ENCODE measurements at regions not wholly inside any gene's neighbourhood (a gene's known extent, or its start where the extent isn't known, plus 50 kb on each side); places are given as distances from the start of the nearest gene placed in this dataset.
"Not testable (repeated sequence)": the region's sequence is repeated elsewhere in the genome, so short reads cannot be mapped to it uniquely, and the experiment has no call there.

DNA sequence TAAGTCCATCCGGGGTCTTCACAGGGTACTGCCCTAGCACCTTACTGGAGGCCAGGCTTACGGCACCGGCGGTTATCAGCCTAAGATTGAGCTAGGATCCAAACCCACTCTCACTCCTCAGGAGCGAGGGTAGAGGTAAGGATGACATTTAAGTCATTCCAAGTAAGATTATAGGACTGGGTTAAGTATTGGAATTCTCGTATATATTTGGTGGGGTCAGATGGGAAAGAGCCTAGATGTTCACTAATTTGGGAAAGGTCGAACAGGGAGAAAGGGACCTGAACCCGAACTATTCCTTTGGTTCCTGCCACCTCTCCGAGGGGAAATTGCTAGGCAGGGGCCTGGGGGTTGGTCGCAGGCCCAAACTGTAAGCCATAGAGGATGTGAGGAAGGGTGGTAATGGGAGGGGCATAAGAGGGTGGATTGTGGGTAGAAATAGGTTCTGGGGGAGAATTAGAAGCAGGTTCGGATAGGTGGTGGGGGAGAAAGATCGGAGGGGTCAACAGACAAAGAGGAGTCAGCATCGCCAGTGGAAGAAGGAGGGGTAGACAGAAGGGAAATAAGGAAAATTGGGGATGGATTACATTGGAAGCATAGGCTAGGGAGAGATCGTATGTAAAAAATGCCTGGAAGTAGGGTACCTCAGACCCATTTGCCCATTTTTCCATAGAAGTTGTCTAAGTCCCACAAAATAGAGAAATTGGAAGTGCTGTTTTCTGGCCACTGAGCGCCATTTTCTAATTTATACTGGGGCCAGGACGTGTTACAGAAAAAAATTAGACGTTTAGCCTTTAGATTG lies 747.1 kb upstream of the ADGRB3 start:
- DNase-seq, result no peak

- DNase-seq, result no peak
These were observed 747.7 kb upstream of the ADGRB3 start for GRCh38 chr6:67887419-67887746.

- DNase-seq, result no peak
These were observed 748.2 kb upstream of the ADGRB3 start for GRCh38 chr6:67886840-67887292.

DNA sequence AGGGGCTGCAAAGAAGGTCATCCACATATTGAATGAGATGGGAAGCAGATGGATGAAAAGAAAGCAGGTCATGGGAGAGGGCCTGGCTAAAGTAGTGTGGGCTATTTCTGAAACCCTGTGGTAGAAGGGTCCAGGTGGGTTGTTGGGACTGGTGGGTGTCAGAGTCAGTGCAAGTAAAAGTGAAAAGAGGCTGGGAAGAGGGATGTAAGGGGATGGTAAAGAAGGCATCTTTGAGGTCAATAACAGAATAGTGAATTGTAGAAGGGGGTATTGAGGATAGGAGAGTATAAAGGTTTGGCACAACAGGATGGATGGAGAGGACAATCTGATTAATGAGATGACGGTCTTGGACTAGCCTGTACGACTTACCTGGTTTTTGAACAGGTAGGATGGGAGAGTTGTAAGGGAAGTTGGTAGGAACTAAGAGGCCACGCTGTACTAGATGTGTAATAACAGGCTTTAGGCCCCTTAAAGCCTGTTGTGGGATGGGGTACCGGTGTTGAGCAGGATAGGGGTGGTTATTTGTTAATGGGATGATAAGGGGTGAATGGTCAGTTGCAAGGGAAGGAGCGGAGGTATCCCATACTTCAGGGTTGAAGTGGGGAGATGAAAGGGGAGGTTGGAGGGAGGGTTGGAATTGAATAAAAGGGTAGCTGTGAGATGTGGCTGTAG lies 748.9 kb upstream of the ADGRB3 start:
- no peak for DNase-seq

DNA sequence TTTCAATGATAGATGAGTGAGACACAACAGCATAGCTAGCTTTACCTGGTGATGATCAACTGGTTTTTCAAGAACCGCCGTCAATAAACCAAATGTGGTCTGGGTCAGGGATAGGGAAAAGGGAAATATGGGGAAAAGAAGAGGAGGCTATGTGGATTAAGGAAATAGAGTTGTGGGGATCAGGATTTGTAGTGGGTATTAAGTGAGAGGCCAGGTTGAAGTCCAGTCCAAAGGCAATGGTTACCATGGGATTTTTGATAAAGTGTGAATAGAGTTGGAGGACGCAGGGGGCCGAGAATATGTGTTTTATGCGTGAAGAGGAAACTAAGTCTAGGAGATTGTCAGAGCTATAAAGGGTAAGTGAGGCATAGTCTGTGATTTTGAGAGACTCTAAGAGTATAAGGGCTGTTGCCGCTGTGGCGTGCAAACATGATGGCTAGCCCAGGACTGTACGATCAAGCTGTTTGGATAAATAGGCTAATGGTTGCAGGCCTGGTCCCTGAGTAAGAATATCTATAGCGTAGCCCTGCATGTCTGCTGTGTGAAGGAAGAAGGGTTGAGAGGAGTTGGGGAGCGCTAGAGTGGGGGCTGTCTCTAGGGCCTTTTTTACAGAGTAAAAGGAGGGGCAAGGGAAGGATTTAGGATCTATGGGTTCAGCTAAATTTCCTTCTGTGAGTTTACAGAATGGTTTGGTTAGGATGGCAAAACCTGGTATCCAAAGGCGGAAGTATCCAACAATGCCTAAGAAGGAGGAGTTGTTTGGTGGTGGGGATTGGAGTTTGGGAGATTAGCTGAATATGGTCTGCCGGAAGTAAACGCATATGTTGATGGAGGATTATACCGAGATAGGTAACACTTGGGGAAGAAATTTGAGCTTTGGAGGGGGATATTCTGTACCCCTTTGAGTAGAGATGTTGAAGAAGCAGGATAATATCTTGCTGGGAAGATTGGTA lies 749.7 kb upstream of the ADGRB3 start:
- no peak for DNase-seq

- no peak for DNase-seq
These were observed 750.6 kb upstream of the ADGRB3 start for GRCh38 chr6:67884442-67884841.

DNA sequence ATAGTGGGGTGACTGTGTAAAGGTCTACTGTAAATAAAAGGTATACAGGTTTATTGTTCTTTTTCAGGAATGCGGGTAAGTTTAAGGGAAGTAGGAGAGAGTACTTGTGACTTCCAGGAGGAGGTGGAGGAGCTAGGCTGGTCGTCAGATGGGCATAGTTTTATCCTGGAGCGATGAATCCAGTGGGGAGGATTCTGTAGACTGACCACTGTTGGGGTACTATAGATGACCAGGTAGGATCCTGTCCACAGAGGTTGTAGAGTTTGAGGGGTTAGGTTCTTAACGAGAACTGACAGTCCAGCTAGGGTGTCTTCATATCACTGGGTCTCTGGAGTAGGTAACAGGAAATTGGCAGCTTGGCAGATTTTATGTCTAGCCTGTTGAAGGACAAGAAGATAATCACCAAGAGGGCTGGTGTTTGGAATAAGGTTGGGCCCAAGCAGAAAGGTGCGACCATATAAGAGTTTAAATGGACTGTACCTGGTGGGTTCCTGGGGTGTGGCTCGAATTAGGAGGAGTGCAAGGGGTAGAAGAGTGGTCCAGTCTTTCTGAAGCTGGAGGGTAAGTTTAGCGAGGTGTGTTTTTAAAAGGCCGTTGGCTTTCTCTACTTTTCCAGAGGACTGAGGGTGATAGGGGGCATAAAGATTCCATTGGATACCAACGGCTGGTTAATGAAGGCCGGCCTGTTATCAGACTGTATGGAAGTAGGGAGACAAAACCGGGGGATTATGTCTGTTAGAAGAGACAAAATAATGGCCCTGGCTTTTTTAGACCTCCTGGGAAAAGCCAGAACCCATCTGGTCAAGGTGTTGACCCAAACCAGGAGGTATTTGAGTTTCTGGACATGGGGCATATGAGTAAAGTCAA lies 751.3 kb upstream of the ADGRB3 start:
- no peak for DNase-seq

GRCh38 chr6:67882436-67883311 lies 752.4 kb upstream of the ADGRB3 start:
- no peak for DNase-seq

DNA sequence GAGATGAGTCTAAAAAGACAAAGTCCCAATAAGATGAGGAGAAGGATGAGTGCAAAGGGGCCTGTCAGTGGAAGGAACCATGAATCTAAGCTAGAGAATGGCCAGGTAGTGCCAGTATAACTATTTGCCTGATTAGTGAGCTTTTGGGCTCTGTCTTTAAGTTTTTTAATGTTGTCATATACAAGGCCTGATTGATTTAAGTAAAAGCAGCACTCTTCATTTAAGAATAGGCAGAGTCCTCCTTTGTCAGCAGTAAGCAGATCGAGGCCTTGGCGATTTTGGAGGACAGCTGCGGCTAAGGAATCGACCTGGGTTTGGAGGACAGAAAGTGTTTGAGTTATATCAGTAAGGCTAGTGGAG lies 753.4 kb upstream of the ADGRB3 start:
- DNase-seq, result no peak

DNA sequence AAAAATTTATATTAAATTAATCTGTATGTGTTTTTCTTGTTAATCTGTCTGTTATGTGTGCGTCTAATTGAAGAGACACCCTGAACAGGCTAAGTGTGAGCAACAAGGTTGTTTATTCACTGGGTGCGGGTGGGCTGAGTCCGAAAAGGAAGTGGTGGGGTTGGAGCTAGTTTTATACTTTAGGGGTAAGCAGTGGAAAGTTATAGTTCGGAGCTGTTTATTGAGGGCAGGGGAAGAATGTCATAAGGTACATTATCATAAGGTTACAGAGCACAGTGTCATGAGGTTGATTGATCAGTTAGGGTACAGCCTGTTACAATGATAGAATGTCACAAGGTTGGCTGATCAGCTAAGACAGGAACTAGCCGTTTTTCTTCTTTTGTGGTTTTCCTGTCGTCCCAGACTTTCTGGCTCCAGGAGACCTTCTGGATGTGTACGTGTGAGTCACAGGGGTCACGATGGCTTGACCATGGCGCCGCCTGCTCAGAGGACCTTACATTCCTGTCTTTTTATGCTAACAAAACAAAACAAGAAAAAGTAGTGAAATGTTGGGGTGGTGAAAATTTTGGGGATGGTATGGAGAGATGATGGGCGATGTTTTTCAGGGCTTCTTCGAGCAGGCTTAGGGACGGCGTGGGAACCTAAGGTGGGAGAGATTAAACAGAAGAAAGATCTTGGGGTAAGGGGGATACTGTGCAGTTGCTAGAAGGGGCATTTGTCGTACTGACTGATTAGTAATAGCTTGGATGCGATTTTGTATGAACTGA lies 754.0 kb upstream of the ADGRB3 start:
- no peak for DNase-seq

GRCh38 chr6:67880343-67880742 lies 754.7 kb upstream of the ADGRB3 start:
- not testable (repeated sequence) for DNase-seq

DNA sequence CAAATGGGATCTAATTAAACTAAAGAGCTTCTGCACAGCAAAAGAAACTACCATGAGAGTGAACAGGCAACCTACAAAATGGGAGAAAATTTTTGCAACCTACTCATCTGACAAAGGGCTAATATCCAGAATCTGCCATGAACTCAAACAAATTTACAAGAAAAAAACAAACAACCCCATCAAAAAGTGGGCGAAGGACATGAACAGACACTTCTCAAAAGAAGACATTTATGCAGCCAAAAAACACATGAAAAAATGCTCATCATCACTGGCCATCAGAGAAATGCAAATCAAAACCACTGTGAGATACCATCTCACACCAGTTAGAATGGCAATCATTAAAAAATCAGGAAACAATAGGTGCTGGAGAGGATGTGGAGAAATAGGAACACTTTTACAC lies 755.2 kb upstream of the ADGRB3 start:
- not testable (repeated sequence) for DNase-seq

DNA sequence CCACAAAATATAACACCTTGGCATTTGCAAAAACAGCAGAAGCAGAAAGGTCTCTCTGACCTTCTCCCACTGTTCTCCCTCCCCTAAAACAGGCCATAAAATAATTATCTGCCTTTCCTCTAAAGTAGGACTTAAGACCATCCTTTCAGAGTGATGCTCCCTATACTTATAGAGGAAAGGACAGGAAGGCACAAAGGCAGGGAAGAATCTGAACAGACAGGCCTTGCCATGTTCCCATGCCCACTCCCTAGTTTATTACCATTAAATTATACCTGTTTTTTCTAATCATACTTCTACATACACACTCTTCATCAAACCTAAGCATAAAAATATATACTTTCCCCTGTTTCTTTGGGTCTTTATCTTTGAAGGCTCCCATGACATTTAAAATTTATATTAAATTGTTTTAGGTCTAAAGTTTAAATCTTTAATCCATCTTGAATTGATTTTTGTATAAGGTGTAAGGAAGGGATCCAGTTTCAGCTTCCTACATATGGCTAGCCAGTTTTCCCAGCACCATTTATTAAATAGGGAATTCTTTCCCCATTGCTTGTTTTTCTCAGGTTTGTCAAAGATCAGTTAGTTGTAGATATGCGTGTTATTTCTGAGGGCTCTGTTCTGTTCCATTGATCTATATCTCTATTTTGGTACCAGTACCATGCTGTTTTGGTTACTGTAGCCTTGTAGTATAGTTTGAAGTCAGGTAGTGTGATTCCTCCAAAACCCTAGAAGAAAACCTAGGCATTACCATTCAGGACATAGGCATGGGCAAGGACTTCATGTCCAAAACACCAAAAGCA lies 755.8 kb upstream of the ADGRB3 start:
- DNase-seq, result not testable (repeated sequence)

GRCh38 chr6:67878216-67878615 lies 756.9 kb upstream of the ADGRB3 start:
- not testable (repeated sequence) for DNase-seq

DNA sequence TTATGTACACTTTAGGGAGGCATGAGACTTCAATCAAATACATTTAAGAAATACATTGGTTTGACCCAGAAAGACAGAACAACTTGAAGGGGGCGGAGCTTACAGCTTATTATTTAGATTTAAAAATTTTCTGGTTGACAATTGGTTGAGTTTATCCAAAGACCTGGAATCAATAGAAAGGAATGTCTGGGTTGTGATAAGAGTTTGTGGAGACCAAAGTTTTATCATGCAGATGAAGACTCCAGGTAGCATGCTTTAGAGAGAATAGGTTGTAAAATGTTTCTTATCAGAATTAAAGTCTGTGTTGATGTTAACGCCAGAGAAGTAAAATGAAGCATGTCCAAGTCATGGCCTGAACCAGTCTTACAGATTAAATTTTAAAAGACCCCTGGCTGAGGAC lies 757.8 kb upstream of the ADGRB3 start:
- DNase-seq, result no peak

DNA sequence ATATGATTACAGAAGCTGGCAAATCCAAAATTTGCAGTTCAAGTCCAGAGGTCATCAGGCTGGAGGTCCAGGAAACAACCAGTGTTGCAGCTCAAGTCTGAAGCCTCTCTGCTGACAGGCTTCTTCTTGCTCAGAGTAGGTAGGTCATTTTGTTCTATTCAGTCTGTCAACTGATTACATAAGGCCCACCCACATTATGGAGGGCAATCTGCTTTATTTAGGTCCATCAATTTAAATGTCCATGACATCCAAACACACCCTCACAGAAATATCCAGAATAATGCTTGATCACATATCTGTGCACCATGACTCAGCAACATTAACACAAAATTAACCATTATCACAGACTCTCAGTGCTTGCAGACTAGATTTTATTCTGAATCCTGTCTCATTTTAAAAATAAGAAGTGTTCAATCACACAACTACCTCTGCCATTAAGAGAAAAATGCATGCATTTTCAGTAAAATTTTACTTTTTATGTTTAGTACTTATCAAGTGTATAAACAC lies 759.2 kb upstream of the ADGRB3 start:
- no peak for DNase-seq

DNA sequence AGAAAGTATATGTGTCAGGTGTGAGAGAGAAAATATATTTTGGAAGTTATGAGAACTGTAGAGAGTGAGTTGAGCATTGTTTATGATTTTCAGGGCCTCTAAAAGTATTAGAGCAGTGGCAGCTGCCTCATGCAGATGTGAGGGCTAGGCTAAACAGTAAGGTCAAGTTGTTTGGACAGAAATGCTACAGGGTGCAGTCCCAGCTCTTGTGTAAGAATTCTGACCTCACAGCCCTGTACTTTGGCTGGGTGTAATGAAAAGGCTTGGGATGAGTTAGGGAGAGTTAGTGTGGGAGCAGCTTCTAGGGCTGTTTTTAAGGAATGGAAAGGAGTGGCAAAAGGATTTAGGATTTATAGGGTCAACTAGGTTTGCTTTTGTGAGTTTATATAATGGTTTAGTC lies 764.8 kb upstream of the ADGRB3 start:
- no peak for DNase-seq

DNA sequence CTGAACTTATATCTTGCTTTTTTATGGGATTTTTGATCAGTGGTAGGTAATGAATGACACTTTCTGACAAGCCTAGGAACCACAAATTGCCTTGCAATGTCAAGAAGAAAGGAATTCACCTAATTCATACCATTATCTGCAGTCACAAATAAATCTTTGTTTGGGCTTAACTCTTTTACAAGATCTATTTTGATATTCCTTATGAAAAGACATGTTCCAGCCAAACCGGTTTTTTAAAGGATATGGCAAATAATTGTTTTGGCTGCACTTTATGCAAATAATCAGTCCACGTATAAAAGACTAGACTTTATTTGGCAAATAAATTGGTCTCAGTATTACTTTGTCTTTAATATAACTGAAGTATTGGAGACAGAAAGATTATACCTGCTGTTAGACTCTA lies 771.7 kb upstream of the ADGRB3 start:
- no peak for DNase-seq

DNA sequence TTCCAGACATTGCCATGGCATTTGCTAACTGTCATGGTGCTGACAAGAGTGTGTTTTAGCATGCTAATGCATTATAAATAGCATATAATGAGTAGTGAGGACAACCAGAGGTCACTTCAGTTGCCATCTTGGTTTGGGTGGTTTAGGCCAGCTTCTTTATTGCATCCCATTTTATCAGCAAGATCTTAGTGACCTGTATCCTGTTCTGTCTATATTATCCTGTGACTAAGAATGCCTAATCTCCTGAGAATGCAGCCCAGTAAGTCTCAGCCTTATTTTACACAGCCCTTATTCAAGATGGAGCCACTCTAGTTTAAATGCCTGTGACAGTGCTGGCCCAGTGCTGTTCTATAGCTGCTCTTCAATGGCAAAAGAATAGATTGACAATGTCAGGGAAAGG lies 781.0 kb upstream of the ADGRB3 start:
- no peak for DNase-seq

DNA sequence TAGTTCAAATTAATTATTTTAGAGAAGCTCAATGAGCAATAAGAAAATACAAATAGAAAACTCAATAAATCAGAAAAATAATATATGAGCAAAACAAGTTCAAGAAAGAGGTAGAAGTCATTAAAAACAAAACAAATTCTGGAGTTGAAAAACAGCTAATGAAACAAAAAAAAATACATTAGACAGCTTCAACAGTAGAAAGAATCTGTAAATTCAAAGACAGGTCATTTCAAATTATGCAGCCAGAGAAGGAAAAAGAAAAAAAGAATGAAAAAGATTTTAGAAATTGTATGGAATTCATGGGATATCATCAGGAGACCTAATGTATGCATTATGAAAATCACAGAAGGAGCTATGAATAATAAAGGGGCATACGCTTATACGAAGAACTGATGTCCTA lies 795.3 kb upstream of the ADGRB3 start:
- DNase-seq, result no peak

All from activated T-cell treated with anti-CD3 and anti-CD28 coated beads, Interleukin-2, amount 50 U/mL, for 1 hour (primary cell).